Fibroblast of lung (primary cell): ENCODE measurements at regions not wholly inside any gene's neighbourhood (a gene's known extent, or its start where the extent isn't known, plus 50 kb on each side); places are given as distances from the start of the nearest gene placed in this dataset.

Source experiments
- DNase-seq, 2 donors: peaks; one replicate each; pipeline versions ENCODE4 v3.0.0 to v3.0.0-alpha.2; 2010; ENCODE audit warnings: low read depth in 2 of 2
- H2AFZ ChIP-seq: 2 replicates; pipeline ENCODE4 v1.5.1; 2012; ENCODE audit warnings: low read length, control low read depth, inconsistent platforms
- H3K27ac ChIP-seq: 2 replicates; pipeline ENCODE4 v1.5.1; 2011; ENCODE audit warnings: low read length, control low read depth; ENCODE audit not compliant: insufficient read depth
- H3K27me3 ChIP-seq: 2 replicates; pipeline ENCODE4 v1.5.1; 2011; ENCODE audit warnings: mild to moderate bottlenecking, low read length; ENCODE audit not compliant: control insufficient read depth, insufficient read depth
- H3K36me3 ChIP-seq: 2 replicates; pipeline ENCODE4 v1.5.1; 2011; ENCODE audit warnings: low read length; ENCODE audit not compliant: control insufficient read depth, insufficient read depth
- H3K4me1 ChIP-seq: 2 replicates; pipeline ENCODE4 v1.5.1; 2011; ENCODE audit warnings: low read length; ENCODE audit not compliant: control insufficient read depth, insufficient read depth; ENCODE audit errors: extremely low read depth
- H3K4me2 ChIP-seq: 2 replicates; pipeline ENCODE4 v1.5.1; 2011; ENCODE audit warnings: low read length, control low read depth; ENCODE audit not compliant: insufficient read depth; ENCODE audit errors: extremely low read depth
- H3K4me3 ChIP-seq, 4 experiments: fragments of 200-600 bp in 1 of 4; sonication (generic) in 1 of 4; replicated peaks in 1 of 4; 2 replicates each; pipeline ENCODE4 v1.5.1; 2011 to 2016; ENCODE audit warnings: low read length in 4 of 4, low read depth in 3 of 4, mild to moderate bottlenecking in 3 of 4, control low read depth in 2 of 4, inconsistent platforms in 1 of 4, mixed read lengths in 1 of 4; ENCODE audit not compliant: insufficient read depth in 1 of 4; ENCODE audit errors: control extremely low read depth in 1 of 4
- H3K79me2 ChIP-seq: 2 replicates; pipeline ENCODE4 v1.5.1; 2012; ENCODE audit warnings: mild to moderate bottlenecking, low read length, inconsistent platforms; ENCODE audit not compliant: control insufficient read depth, insufficient read depth
- H3K9ac ChIP-seq: 2 replicates; pipeline ENCODE4 v1.5.1; 2011; ENCODE audit warnings: mild to moderate bottlenecking, low read length, control low read depth; ENCODE audit not compliant: insufficient read depth
- H3K9me3 ChIP-seq: 2 replicates; pipeline ENCODE4 v1.5.1; 2012; ENCODE audit warnings: low read depth, low read length; ENCODE audit not compliant: control insufficient read depth, insufficient read depth
- H4K20me1 ChIP-seq: 2 replicates; pipeline ENCODE4 v1.5.1; 2011; ENCODE audit warnings: low read length; ENCODE audit not compliant: control insufficient read depth, insufficient read depth; ENCODE audit errors: extremely low read depth
- EZH2 ChIP-seq: IDR thresholded peaks from 2 replicates; pipeline ENCODE4 v1.5.1; 2012; ENCODE audit warnings: low read length, control low read depth, mild to moderate bottlenecking; ENCODE audit errors: missing control alignments
- TF ChIP-seq, protein P1 (sequence below), 2 donors: IDR thresholded peaks in 1 of 2; conservative IDR thresholded peaks in 1 of 2; 1 replicate in 1 of 2; 2 replicates in 1 of 2; pipeline ENCODE4 v1.5.1; 2011 to 2012; ENCODE audit warnings: low read length in 2 of 2, control low read depth in 1 of 2, inconsistent platforms in 1 of 2, low read depth in 1 of 2, mild to moderate bottlenecking in 1 of 2

DNA sequence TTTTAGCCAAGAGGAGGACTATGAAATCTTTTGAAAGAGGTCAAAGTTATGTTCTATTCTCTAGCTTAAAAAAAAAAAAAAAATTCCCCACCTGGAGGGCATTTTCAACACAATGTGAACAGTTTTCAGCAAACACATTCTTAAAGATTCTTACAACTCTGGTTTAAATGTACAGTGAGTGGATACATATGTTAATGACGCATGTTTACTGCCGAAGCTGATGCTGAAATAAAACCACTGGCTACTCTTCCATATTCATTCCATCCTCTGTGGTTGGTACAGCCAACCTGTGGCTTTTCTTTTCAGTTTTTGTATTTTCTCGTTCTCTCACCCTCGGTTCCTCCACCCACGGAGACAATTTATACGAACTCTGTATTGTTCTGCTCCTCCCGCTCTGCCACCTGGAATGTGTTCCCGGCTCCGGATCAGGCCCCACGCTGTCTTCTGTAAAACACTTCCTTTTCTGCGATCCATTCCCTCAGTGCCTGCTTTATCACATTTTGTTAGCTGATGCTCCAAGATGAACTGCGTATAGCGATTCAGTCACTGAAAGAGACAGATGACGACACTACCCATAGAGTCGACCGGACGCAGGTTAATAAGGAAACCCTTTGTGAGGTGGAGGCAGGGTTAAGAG, 466.4 kb upstream of the ARGLU1 start:
- no peak overlapping the region for H3K27ac ChIP-seq
- peak in 1 of 2 donors; percentile 63 for DNase-seq

DNA sequence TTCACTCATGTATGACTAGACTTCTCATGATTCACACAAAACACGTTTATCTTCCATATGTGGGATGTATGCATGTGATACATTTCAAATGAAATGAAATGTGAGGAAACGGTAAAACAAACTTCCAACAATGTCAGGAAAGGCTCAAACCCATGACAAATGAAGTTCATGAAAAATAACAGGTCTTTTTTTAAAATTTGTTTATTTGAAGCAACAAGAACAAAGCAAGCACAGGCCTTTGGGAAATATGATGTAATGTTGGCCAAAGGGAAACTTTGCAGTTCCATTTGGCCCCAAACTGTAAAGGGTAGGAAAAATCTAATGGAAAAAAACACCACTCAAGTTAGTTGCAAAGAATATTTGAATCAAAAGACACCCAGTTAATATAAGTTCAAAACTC, 463.8 kb upstream of the ARGLU1 start:
- TF ChIP-seq EZH2: no peak
- TF ChIP-seq, protein P1, sequence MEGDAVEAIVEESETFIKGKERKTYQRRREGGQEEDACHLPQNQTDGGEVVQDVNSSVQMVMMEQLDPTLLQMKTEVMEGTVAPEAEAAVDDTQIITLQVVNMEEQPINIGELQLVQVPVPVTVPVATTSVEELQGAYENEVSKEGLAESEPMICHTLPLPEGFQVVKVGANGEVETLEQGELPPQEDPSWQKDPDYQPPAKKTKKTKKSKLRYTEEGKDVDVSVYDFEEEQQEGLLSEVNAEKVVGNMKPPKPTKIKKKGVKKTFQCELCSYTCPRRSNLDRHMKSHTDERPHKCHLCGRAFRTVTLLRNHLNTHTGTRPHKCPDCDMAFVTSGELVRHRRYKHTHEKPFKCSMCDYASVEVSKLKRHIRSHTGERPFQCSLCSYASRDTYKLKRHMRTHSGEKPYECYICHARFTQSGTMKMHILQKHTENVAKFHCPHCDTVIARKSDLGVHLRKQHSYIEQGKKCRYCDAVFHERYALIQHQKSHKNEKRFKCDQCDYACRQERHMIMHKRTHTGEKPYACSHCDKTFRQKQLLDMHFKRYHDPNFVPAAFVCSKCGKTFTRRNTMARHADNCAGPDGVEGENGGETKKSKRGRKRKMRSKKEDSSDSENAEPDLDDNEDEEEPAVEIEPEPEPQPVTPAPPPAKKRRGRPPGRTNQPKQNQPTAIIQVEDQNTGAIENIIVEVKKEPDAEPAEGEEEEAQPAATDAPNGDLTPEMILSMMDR (conservative IDR thresholded peaks at IDR 0.05 in 1 of 2, IDR thresholded peaks at IDR 0.05 in 1 of 2; ENCODE audit: low read depth in 1 of 2, low read length in 2 of 2): no peak
- H3K27me3 ChIP-seq: no peaks in the 10 kb centered on the region
- H3K79me2 ChIP-seq: no peaks in the 10 kb centered on the region
- H4K20me1 ChIP-seq: no peaks in the 10 kb centered on the region
- no peak overlapping the region for H2AFZ ChIP-seq
- no peaks in the 10 kb centered on the region for H3K36me3 ChIP-seq
- DNase-seq: peak in 1 of 2 donors; percentile 25
- no peak overlapping the region for H3K4me3 ChIP-seq
- no peaks in the 10 kb centered on the region for H3K9me3 ChIP-seq
- H3K4me2 ChIP-seq: no peak overlapping the region
- no peaks in the 10 kb centered on the region for H3K4me1 ChIP-seq
- H3K9ac ChIP-seq: no peak overlapping the region
- H3K27ac ChIP-seq: no peak overlapping the region

More for the DNA sequence above, 466.4 kb upstream of the ARGLU1 start:
- Histone ChIP-seq H3K4me3 (peak overlapping the region in 1 of 4 experiments; percentile 3), H3K9me3 (no peaks in the 10 kb centered on the region), H3K36me3 (no peaks in the 10 kb centered on the region), H3K4me2 (no peak overlapping the region), H4K20me1 (no peaks in the 10 kb centered on the region), H2AFZ (no peak overlapping the region), H3K27me3 (no peaks in the 10 kb centered on the region), H3K79me2 (no peaks in the 10 kb centered on the region), H3K4me1 (no peaks in the 10 kb centered on the region), H3K9ac (no peak overlapping the region)
- TF ChIP-seq, protein P1 (conservative IDR thresholded peaks at IDR 0.05 in 1 of 2, IDR thresholded peaks at IDR 0.05 in 1 of 2; ENCODE audit: low read depth in 1 of 2, low read length in 2 of 2): no peak
- no peak for TF ChIP-seq EZH2

DNA sequence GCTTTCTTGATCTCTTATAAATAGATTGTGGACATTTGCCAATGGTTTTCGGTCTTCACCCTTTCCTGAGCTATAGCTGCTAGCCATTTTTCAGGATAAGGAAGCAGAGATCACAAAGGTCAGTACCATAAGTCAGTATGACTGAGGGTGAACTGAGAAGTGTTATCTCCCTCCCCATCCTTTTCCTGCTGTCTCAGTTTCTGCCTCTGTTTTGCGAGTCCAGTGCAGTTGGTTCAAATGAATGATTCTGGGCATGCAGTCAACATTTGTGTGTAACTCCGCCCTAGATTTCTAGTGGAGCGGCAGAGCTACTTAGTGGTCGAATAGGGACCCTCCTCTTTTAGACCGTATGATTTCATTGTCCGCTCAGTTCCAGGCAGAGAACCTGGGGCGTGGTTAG, 460.8 kb upstream of the ARGLU1 start:
- no peaks in the 10 kb centered on the region for H4K20me1 ChIP-seq
- no peak overlapping the region for H3K9ac ChIP-seq
- no peak overlapping the region for H3K27ac ChIP-seq
- H3K36me3 ChIP-seq: no peaks in the 10 kb centered on the region
- H3K27me3 ChIP-seq: no peaks in the 10 kb centered on the region
- H3K4me1 ChIP-seq: no peaks in the 10 kb centered on the region
- DNase-seq: no peak
- no peak overlapping the region for H2AFZ ChIP-seq
- no peaks in the 10 kb centered on the region for H3K9me3 ChIP-seq
- no peaks in the 10 kb centered on the region for H3K79me2 ChIP-seq
- H3K4me3 ChIP-seq: no peak overlapping the region
- no peak overlapping the region for H3K4me2 ChIP-seq
- no peak for TF ChIP-seq EZH2
- TF ChIP-seq, protein P1 (conservative IDR thresholded peaks at IDR 0.05 in 1 of 2, IDR thresholded peaks at IDR 0.05 in 1 of 2; ENCODE audit: low read depth in 1 of 2, low read length in 2 of 2): no peak
